GM19043 (cell line): ENCODE measurements at regions not wholly inside any gene's neighbourhood (a gene's known extent, or its start where the extent isn't known, plus 50 kb on each side); places are given as distances from the start of the nearest gene placed in this dataset.
"Not testable (repeated sequence)": the region's sequence is repeated elsewhere in the genome, so short reads cannot be mapped to it uniquely, and the experiment has no call there.

Experiments
- ATAC-seq: cut with Tn5 transposase; IDR thresholded peaks from one replicate; pipeline ENCODE4 v1.9.1; 2021; ENCODE audit warnings: low read depth; ENCODE audit not compliant: unreplicated experiment

DNA sequence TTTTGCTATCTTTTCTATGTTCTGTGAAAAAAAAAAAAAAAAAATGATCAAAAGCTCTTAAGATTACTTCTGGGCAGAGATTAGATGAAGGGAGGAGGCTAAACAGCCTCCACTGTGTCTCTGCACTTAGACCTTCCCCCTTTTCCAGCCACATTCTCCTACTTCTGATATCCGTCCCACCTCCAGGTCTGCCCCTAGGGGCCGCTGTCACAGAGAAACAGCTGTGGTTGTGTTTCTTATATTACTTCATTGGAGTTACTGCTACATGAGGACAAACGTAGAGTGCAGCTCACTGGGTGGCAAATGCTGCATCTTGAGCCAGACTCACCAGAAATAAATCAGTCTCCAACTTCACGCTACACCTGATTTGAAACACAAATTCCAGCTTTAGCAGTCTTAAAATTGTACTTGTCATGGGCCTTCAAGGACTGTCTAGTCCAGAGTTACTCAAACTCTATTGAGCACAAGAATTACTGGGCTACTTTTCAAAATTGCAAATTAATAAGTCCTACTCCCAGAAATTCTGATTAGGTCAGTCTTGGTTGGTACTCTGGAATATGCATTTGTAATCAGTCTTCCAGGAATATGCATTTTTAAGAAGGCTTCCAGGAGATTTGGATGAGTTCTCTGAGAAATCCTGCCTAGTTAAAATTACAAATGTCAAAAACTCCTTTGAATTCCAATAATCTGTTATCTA, 125.2 kb upstream of the PTBP2 start:
- ATAC-seq = no peak

DNA sequence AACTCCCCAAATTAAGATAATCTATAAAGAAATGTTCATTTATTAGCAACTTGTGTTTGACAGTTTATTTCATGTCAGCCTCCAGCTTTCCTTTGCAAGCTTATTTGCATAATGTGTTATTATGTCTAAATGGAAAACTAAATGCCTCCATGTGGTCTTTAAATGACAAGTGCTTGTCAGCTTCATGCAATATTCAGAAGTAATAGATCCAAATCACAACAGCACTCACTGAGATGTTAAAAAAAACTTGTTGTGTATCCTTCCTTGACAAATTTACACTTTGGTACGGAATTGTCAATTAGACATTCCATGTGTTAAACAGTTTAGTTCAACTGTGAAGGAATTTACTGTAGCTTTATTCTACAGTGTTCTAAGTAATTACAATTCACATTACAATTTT, 124.4 kb upstream of the PTBP2 start:
- ATAC-seq = no peak

DNA sequence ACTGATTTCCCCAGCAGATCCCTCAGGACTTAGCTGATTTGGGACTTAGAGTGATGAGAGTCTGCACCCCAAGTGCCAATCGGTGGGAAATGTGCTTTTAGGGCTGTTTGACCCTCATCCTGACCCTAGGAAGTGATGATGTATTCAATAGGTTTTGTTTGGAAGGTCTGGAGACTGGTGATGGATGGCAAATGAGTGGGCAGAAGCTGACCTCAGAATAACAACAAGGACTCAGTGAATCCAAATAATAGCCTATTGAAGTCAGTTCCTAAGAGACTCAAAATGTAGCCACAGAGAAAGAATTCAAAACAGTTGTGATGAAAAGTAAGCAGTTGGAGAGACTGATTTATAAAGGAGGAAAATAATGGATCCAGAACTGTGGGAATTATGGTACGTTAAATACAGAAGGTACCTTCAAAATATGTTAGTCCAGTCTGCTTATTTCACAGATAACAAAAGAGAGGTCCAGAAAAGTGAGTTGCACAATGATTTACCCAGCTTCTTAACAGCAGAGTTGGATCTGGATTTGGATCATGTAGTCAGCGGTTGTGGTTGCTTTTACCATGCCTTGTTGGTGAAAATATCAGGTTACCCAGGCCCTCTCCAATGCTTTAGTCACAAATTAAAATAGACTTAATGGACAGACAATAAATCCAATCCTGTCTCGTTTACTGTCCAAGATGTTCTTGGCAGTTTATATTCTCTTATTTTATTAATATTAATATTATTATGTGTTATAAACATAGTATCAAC, 123.0 kb upstream of the PTBP2 start:
- no peak for ATAC-seq

DNA sequence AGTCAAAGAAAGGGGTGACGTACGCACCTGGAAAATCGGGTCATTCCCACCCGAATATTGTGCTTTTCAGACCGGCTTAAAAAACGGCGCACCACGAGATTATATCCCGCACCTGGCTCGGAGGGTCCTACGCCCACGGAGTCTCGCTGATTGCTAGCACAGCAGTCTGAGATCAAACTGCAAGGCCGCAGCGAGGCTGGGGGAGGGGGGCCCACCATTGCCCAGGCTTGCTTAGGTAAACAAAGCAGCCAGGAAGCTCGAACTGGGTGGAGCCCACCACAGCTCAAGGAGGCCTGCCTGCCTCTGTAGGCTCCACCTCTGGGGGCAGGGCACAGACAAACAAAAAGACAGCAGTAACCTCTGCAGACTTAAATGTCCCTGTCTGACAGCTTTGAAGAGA, 117.0 kb upstream of the PTBP2 start:
- not testable (repeated sequence) for ATAC-seq

DNA sequence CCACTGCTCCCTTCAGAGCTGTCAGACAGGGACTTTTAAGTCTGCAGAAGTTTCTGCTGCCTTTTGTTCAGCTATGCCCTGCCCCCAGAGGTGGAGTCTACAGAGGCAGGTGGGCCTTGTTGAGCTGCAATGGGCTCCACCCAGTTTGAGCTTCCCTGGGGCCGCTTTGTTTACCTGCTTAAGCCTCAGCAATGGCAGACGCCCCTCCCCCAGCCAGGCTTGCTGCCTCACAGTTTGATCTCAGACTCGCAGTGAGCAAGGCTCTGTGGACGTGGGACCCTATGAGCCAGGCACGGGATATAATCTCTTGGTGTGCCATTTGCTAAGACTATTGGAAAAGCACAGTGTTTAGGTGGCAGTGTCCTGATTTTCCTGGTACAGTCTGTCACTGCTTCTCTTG, 104.2 kb upstream of the PTBP2 start:
- ATAC-seq = not testable (repeated sequence)

DNA sequence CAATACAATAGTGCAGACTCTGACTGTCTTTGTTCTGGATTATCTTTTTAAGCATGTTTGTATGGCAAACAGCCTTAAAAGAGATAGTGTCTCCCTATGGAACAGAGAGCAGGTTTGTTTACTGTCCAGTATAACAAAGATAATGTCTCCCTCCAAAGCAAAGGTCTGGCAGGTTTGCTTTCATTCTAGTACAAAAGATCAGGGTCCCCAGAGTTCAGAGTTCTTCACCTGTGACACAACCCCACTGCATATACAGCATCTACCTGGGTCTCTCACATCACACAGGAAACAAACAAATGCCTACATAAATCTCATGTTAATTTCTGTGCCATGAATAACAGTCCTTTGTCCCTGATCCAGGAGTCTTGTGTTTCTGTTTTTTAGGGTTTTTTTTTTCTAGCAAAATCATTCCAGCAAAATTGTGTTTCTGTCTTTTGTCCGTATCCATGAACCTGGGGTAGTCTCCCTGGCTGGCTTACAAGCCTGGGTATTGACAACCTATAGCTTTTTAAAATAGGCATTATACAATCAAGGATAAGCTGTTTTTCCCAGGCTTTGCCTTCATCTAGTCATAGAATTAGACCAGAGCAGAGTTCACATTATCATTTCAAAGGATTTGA, 89.4 kb upstream of the PTBP2 start:
- no peak for ATAC-seq

DNA sequence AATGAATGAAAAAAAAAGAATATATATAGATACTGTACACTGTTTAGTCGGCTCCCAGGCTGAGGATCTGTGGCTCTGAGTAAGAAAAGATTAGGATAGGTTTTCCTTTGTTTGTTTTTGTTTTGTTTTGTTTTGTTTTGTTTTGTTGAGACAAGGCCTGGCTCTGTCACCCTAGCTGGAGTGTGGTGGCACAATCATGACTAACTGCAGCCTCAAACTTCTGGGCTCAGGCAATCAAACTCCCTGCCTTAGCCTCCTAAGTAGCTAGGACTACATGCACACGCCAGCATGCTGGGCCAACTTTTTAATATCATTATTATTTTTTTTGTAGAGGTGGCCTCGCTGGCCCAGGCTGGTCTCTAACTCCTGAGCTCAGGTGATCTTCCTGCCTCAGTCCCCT, 87.9 kb upstream of the PTBP2 start:
- ATAC-seq = no peak

DNA sequence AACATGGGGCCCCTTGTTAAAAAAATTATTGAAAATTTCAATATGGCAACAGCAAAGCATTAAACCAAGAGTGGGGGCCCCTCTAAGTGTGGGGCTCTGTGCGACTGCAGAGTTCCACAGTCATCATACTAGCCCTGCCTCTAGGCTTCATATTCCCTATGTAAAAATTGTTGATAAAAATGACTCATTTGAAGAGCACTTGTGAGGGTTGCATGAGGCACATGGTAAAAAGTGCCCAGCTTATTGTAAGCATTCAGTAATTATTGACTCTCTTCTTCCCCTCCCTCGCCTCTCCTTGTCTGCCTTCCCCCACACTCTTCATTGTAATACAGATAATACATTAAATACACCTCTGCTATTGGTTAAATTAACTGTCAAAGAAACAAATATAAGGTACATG, 86.7 kb upstream of the PTBP2 start:
- no peak for ATAC-seq

DNA sequence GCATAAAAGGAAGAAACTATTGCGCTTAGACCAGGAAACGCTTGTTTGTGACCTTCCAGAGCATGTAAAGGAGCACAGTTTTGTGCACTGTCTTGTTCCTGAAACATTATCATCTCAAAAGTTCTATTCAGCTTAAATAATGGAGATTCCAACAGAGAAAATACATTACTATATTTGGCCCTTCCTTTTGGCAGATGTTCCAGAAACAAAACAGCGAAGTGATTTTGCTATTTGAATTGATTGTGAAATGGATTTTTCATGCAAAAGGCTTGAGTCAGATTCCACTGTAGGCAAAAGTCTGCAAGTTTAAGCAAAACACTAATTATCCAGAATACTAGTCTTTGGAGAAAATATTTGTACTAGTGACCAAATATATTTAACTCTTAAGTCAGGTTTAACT, 80.3 kb upstream of the PTBP2 start:
- ATAC-seq = no peak

DNA sequence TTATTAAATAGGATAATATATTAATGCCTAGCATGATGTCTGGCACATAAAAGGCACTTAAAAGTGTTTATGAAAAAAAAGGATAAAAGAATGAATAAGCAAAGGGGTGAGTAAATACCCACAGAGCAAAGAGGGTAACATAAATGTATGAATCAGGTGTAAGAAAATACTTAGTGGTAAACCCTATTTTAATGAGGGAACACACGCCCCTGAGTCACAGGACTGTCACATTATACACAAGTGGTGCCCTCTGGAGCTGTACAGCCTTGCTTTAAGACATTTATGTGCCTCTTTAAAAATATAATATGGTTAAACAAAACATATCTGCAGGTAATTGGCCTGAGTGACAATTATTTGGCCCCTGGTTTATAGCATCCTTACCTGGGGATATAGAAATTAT, 78.1 kb upstream of the PTBP2 start:
- no peak for ATAC-seq

DNA sequence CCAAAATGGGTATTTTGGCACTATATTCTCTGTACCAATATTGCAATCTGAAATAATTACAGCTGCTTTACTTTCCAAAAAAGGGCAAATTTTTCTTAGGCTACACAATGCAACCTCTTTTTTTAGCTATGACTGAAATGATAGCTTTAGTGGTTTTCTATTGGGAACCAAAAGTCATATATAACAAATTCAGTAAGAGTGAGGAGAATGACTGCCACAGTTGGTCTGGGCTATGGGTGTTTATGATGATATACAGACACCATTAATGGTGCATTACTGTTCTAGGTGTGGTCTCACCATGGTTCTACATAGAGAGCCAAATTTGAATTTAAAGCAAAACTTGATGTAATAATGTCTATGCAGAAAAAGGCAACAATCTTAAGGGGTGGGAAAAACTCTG, 72.3 kb upstream of the PTBP2 start:
- no peak for ATAC-seq

DNA sequence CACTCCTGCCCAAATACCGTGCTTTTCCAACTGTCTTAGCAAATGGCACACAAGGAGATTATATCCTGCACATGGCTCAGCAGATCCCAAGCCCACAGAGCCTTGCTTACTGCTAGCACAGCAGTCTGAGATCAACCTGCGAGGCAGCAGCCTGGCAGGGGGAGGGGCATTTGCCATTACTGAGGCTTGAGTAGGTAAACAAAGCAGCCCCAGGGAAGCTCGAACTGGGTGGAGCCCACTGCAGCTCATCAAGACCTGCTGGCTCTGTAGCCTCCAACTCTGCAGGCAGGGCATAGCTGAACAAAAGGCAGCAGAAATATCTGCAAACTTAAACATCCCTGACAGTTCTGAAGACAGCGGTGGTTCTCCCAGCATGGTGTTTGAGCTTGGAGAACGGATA, 70.1 kb upstream of the PTBP2 start:
- ATAC-seq = no peak

DNA sequence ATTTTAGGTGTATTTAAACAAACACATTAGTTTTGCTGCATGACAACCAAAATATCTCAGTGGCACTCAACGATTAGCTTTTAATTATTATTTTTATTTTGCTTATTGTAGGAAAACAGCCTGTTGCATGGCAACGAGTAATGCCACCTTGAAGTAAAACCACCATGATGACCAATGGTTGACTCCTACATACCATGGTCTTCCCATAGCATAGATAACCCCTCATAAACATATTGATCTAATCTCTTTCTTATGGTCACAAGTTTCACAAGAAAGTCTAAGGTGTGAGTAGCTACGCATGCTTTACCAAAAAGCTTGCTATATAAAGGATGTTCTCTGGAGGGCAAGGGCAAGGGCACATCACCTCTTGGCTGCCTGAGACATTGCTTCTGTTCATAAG, 61.5 kb upstream of the PTBP2 start:
- no peak for ATAC-seq

DNA sequence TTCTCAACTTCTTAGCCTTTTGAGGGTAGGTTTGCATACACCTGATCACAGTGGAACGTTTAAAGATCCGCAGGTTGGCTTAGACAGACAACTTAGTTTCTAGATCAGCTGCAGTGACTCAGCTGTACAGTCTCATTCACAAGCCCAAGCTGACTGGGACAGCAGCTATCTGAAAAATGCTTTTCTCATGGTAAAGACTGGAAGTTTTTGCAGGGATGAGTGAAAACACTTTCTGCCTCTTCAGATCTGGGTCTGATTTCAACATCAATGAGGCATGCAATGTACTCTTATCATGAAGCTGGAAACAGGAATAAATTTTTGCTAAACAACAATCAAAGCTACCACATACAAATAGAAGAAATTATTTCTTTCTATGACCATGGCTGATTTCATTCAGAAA, 61.1 kb upstream of the PTBP2 start:
- no peak for ATAC-seq
